PFSK-1 (cell line): ENCODE measurements at regions not wholly inside any gene's neighbourhood (a gene's known extent, or its start where the extent isn't known, plus 50 kb on each side); places are given as distances from the start of the nearest gene placed in this dataset.

Source experiments
- POLR2AphosphoS5 ChIP-seq: IDR thresholded peaks from 2 replicates; pipeline ENCODE4 v1.6.1; 2012; ENCODE audit warnings: low read depth, mild to moderate bottlenecking, control low read depth, low read length, moderate library complexity
- REST ChIP-seq, 2 experiments: IDR thresholded peaks; 2 replicates each; pipeline versions ENCODE4 v1.6.1 to v1.8.0; 2011 to 2012; ENCODE audit warnings: low read depth in 2 of 2, low read length in 2 of 2, control low read depth in 1 of 2, inconsistent platforms in 1 of 2, mild to moderate bottlenecking in 1 of 2, moderate library complexity in 1 of 2; ENCODE audit not compliant: insufficient read depth in 1 of 2
- TAF1 ChIP-seq: IDR thresholded peaks from 2 replicates; pipeline ENCODE4 v1.6.1; 2012; ENCODE audit warnings: low read length, control low read depth, borderline replicate concordance; ENCODE audit not compliant: insufficient read depth

- TF ChIP-seq POLR2AphosphoS5, result no peak
- no peak for TF ChIP-seq REST (IDR thresholded peaks at IDR 0.05; ENCODE audit: insufficient read depth in 1 of 2, low read depth in 2 of 2, low read length in 2 of 2)
- TF ChIP-seq TAF1, result no peak
Observed at GRCh38 chr7:114048386-114049235, 129.8 kb upstream of the PPP1R3A start.
